Epidermal melanocyte (primary cell): ENCODE measurements at regions not wholly inside any gene's neighbourhood (a gene's known extent, or its start where the extent isn't known, plus 50 kb on each side); places are given as distances from the start of the nearest gene placed in this dataset.
"Not testable (repeated sequence)": the region's sequence is repeated elsewhere in the genome, so short reads cannot be mapped to it uniquely, and the experiment has no call there.

Experiments
- DNase-seq: peaks from one replicate; pipeline ENCODE4 v3.0.0; 2011; ENCODE audit warnings: low spot score; ENCODE audit not compliant: insufficient read length

DNA sequence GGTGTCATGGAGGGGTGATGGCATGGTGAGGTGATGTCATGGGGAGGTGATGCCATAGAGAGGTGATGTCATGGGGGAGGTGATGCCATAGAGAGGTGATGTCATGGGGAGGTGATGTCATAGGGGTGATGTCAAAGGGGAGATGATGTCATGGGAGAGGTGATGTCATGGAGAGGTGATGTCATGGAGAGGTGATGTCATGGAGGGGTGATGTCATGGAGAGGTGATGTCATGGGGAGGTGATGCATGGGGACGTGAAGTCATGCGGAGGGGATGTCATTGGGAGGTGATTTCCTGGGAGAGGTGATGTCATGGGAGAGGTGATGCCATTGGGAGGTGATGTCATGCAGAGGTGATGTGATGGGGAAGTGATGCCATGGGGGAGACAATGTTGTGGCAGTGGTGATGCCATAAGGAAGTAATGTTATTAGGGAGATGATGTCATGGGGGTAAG lies 92.1 kb upstream of the C1orf174 start:
- DNase-seq: no peak

DNA sequence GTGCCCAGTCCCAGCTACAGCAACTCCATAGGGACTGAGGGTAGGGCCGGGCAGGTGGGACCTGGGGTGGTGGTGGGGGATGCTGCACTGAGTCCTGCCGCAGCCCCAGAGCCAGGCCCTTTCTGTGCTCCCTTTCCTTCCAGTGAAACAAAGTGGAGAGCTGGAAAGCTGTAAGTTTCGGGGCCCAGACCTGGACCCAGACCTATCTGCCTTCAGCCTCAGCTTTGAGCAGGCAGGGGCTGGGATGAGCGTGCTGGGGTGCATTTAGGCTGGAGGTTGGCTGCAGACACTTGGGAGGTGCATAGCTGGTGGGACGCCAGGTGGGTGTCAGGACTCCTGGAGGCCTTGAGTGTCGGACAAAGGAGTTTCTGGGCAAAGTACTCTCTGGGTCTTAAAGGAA lies 92.7 kb upstream of the C1orf174 start:
- DNase-seq: no peak

DNA sequence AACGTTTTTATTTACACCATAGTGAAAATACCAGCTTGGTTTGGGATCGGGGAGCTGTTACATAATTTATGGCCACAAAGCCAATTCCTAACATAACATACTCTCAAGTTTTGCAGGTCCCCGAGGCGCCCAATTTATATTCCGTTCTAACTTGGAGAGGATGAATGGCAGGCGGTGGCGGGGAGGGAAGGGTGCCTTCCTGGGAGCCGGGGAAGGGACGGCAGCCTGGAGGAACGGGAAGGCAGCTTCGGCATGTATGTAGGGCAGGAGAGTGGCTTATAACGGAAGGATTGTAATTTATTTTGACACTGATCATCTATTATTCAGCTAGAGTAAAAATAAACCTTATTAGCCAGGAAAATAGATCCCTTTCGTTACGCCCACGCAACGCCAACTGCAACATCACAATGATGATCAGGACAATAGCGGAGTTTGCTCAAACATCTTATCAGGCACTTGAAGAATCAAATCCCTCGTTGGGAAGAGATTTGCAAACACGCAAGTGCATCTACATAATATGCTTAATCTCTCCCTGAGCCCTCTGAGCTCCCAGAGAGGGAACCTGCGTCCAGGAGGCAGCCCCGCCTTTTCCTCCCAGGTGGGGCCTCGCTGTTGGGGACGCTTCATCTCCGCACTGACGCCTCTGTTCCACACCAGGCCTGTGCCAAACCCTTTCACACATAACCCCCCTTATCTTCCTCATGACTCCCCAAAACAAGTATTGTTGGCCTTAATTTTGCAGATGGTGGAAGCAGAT lies 93.7 kb upstream of the C1orf174 start:
- DNase-seq: no peak

DNA sequence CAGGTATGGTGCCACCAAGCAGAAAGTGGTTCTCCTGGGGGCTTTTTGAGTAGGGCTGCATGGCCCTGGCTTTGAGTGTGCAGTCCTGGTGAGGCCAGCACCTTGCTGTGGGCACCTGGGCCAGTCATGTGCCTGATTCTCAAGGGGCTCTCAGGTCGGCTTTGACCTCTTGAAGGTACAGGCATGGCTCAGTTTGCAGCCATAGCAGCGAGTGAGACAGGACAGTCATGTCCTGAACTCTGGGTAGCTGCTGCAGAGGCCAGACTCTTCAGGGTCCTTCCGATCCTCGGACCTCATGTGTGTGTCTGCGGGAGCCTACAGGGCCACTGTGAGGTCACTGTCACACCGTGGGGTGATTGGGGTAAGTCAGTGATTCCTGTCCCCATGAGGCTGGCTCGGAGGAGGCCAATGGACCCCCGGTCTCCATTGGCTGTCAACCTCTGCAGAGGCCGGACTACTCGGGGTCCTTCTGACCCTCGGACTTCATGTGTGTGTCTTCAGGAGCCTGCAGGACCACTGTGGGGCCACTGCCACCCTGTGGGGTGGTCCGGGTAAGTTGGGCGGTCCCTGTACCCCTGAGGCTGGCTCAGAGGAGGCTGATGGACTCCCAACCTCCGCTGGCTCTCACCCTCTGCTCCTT lies 95.2 kb upstream of the C1orf174 start:
- no peak for DNase-seq

DNA sequence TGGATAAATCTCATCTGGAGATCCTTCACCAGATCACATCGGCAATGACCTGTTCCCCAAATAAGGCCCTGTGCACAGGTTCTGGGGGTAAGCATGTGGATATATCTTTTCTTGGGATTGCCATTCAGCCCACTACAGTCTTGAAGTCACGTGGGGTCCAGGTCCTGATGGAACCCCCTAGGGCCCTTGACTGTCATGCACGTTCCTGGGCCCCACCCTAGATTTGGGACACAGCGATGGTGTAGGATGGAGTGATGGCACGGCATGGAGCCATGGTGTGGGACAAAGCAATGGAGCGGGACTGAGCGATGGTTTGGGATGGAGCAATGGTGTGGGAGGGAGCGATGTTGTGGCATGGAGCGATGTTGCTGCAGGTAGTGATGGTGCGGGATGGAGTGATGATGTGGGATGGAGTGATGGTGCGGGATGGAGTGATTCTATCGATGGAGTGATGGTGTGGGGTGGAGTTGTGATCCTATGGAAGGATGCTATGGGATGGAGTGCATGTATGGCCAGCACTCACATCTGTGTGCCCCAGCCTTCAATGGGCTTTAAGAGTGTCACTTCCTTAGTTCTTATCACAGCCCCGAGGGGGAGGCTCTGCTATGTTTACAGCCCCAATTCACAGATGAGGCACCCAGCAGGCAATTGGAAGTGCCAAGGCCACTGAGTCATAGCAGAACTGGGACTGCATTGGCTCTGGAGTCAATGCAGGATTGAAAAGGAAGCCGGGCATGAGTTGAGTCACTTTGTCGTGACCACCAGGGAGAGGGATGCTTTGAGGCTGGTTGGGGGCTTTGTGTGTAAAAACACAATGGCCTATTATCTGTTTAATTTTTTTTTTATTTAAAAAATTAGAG lies 97.0 kb upstream of the C1orf174 start:
- no peak for DNase-seq

DNA sequence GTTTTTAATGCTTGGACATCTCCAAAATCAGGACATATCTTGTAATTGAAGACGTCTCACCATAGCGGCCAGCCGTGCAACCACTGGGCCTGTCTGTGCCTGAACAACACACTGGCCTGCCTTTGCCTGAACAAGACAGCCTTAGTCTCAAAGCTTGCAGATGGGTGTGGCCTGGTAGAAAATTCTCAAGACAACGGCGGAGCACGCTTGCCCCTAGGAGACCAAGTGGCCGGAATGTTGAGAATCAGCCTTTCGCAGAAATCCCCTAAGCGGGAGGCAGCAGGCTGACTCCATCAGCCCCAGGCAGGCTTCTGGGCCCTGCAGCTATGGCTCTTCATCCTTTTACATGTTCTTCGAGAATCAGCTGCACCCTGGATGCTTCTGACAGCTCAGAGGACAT lies 98.0 kb upstream of the C1orf174 start:
- no peak for DNase-seq

DNA sequence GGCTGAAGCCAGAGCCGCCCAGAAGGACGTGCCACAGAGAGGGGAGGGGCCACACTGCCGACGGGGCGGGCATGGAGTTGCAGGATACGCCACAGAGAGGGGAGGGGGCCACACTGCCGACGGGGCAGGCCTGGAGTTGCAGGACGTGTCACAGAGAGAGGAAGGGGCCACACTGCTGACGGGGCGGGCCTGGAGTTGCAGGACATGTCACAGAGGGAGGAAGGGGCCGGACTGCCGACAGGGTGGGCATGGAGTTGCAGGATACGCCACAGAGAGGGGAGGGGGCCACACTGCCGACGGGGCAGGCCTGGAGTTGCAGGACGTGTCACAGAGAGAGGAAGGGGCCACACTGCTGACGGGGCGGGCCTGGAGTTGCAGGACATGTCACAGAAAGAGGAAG lies 99.4 kb upstream of the C1orf174 start:
- not testable (repeated sequence) for DNase-seq

DNA sequence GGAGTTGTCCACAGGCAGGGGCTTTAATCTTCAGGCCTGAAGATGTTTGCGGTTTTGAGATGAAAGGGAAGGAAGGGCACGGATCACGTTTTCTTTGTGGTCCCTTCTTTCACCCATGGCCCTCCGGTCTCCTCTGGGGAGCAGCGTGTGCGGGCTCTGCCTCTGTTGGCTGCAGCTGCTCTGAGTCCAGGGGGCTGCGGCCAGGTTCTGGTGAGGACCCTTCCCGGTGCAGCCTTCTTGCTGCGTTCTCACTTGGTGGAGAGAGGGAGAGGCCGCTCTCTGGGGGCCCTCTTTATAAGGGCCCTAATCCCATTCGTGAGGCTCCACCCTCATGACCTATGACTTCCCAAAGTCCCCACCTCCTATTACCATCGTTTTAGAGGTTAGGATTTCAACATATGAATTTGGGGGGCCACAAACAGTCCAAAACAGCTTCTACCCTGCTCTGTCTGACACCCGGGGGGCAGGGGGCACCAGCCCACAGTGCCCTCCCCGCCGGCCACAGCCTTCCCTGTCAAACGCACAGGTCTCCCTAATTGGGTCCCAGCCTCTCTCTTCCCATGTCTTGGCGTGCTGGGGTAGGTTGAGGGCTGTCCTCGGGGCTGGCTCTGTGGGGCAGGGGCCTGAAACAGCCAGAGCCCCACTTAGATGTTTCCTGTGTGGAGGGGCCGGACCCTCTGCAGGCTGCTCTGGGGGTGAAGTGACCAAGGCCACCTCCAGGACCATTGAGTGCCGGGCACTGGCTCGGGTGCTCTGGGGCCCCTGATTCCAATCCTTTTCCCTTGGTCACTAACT lies 100.1 kb upstream of the C1orf174 start:
- no peak for DNase-seq

DNA sequence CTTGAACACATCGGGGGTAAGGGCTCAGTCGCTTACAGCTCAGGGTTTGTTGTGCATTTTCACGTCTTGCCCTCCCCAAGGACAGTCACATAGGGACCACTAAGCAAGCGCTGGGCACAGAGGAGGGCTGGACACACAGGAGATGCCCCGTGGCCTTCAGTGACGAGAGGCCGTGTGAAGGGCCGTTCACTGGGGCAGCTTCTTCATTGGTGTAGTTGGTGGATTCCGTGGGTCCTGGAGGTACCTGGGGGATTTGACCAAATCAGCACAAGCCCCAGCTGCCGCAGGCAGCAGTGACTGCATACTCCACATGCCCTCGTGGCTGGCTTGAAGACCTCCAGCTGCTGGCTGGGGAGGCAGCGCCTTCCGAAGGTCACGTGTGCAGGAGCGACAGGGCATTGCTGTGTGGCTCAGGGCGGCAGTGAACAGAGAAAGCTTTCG lies 100.8 kb upstream of the C1orf174 start:
- DNase-seq: no peak

DNA sequence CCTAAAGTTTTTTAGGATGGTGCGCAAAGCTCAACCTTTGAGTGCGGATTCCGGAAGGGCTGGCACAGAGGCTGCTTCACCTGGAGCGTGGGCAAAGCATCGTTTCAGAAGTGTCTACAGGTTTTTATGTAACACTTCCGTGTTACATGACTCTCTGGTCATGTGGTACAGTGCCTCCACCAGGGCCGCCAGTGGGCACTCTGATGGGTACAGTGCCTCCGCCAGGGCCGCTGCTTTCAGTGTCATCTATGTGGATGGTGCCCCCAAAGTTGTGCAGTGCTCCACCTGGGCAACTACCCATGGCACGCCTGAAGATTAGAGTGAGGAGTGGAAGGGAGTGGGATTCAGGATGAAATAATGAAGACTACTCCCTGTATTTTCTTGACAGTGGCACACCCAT lies 101.4 kb upstream of the C1orf174 start:
- DNase-seq: no peak

DNA sequence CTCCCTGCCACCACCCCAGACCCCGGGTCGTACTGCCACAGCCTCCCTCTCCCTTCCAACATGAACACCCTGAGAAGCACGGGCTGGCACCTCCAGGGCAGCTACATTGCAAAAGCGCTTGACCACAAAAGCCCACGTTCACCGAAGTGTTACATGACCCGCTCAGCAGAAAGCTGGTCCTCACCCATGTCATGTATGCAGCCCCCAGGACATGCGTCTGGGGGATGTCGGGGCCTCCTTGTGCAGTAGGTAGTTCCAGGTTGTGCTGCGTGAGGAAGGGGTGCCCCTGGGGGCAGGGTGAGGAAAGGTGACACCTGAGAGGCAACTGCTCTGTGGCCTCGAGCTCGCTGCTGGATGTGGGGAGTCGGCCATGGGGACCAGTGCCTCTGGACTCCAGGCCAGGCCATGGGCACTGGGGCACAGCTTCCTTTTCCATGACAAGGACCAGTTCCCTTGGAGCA lies 102.0 kb upstream of the C1orf174 start:
- no peak for DNase-seq

DNA sequence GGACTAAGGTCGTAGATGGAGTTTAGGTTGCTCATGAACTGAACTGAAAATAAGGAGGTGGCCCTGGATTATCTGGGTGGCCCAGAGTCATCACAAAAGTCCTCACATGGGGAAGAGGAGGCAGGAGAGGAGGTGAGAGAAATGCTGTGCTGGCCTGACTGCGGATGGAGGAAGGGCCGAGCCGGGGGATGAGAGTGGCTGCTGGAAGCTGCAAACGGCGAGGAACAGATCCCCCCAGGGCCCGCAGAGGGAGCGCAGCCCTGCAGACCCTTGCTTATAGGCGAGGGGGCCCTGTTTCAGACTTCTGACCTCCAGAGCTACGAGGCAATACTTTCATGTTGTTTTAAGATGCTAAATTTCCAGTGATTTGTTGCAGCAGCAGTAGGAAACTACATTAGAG lies 102.7 kb upstream of the C1orf174 start:
- no peak for DNase-seq

DNA sequence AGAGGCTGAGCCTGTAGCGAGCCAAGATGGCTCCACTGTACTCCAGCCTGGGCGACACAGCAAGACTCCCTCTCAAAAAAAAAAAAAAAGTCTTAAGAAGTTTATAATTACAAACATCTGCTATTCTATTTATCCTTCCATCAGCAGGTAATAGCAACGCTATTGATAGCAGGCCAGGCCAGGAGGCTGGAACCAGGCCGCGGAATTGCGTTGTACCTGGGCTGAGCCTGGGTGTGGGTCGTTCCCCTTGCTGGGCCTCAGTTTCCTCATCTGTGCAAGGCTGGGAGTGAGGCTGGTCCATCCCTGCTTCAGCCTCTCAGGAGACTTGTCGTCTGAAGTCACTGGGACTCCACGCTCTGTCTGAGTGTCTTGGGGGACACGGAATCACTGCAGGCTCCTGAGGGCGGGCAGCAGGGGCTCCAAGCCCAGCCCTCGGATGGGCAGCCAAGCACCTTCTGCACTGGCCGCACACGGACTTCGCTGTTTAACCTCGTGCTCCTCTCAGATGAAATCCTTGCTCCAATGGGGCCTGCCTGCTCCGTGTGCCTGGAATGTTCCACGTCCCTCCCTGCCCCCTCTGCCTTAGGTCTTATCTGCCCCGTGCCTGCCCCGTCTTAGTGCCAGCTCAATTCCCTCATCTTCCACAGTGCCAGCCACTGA lies 103.9 kb upstream of the C1orf174 start:
- no peak for DNase-seq

DNA sequence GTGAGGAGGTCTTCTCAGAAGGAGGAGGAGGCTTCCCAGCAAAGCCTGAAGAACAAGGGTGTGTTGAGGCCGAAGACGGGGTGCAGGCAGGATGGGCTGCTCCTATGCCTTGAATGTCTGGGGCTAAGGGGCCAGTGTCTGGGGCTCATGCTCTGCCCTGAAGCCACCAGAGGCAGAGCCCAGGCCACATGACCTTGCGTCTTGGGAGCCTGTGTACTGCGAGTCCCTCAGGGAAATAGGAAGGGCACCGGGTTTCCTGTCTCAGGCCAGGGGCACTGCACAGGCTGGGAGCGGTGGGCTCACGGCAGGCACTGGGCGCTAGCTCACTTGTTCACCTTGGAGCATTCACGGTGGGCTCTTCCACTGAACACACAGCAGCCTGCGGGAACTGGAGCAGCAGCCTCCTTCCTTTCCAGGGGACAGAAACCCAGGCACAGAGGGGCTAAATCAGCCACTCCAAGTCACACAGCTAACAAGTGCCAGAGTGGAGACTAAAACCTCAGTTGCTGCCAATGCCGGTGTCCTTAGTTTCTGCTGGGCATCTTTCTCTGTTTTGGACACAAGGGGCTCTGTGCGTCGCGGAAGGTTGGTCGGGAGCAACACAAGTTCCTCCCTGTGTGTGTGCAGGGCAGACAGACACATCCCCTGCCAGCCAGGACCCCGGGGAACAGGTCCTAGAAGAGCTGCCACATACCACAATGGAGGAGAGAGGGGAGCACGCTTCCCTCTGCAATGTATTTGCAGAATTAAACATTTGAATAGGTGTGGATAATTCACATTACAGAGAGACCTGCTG lies 104.8 kb upstream of the C1orf174 start:
- no peak for DNase-seq

DNA sequence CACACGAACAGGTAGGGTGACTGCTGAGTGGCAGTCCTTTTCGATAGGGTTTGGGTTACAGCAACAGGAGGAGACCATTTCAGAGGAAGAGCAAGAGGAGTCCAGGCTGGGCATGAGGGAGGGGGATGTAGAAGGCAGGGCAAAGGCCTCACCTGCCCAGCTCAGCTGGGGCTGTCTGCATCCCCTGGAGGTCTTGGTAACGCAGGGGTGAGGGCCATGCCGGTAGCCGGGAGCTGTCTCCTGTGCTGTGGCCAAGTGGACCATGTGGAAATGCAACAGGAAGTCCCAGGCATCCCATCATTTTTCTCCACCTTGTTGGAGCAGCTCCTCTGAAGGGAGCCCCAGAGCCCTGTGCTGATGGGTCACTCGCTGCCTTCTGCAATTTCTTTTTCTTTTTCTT lies 105.4 kb upstream of the C1orf174 start:
- no peak for DNase-seq

DNA sequence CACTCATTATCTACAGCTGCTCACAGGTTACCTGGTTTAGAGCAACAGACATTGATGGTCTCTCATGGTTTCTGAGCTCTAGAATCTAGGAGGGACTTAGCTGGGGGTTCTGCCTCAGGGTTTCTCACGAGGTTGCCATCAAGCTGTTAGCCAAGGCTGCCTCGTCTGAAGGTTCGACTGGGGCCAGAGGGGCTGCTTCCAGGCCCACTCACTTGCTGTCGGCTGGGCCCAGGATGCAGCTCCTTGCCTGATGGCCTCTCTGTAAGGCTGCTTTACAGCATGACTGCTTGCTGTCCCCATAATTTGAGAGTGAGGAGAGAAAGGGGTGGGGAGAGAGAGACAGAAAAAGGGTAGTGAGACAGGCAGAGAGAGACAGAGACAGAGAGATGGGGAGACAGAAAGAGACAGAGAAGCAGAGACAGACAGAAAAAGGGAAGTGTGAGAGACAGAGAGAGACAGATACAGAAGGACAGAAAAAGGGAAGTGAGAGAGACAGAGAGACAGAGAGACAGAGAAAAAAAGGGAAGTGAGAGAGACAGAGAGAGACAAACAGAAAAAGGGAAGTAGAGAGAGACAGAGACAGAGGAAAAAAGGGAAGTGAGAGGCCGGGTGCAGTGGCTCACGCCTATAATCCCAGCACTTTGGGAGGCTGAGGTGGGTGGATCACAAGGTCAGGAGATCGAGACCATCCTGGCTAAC lies 106.8 kb upstream of the C1orf174 start:
- DNase-seq: no peak

DNA sequence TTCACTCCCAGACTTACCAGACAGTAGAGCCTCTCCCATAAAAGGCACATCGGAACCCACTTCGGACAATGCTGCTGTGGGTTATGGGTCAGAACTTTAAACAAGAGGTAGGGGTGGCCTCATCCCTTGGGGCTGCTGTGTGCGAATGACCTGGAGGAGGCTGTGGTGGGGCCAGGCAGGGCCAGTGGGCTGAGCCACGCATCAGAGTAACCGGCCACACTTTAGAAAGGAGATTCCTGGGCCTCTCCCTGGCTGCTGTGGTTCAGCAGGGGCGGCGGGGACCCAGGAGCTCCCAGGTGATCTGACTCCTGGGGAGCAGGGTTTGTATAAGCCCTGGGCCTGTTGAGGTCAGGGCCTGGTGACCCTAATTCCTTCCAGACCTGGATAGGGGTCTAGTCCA lies 110.2 kb upstream of the C1orf174 start:
- DNase-seq: no peak

DNA sequence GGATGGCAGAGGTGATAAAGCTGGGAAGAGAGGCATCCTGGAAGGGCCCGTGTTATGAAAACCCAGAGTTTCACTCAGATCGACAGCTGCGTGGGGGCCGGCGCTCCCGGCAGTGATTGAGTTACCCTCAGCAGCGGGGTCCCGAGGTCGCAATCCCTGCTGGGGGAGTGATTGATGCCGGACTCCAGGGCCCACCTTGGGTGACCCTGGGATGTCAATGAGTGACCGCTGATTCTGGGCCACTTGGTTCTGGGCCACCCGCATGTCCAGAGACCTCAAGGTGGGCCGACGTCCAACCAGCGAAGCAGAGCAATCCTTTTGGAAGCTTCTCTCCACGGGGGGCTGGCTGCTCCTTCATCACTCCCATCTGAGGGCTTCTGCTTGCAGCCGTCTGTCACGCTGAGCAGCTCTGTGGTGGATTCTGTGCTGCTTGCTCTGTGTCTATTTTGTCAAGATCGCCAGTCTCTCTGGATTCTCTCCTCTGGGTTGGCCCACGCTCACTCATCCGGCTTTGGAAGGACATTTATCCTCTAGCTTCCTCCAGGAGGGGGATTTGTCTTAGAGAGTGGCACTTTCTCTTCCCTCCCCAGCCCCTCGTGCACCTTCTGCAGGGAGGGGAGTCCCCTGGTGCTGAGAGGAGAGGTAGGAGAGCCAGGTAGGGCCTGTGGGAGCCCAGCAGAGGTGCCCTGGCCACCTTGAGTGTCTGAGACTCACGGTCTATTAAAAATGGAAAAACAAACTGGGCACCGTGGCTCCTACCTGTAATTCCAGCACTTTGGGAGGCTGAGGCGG lies 110.9 kb upstream of the C1orf174 start:
- no peak for DNase-seq
